GM23338 (cell line): ENCODE measurements at regions not wholly inside any gene's neighbourhood (a gene's known extent, or its start where the extent isn't known, plus 50 kb on each side); places are given as distances from the start of the nearest gene placed in this dataset.
A peak's percentile ranks its signal among the peaks of the same experiment; 100 is the strongest.

Experiments
- ATAC-seq: fragments of 200-7000 bp; cut with Tn5 transposase; 3 replicates; pipeline ENCODE4 v1.9.1; 2020
- DNase-seq: peaks from one replicate; pipeline ENCODE4 v3.0.0-alpha.2; 2015; ENCODE audit warnings: low spot score
- H2AFZ ChIP-seq: fragments of 200-600 bp; sonication (generic); 2 replicates; pipeline ENCODE4 v1.8.0; 2016; ENCODE audit warnings: antibody characterized with exemption, mild to moderate bottlenecking, moderate library complexity
- H3F3A ChIP-seq: fragments of 200-600 bp; sonication (generic); replicated peaks from 2 replicates; pipeline ENCODE4 v1.8.0; 2017; ENCODE audit warnings: antibody characterized with exemption, mixed run types, low read depth
- H3K27ac ChIP-seq: fragments of 200-600 bp; sonication (generic); 2 replicates; pipeline ENCODE4 v1.6.1; 2016; ENCODE audit warnings: low read depth
- H3K27me3 ChIP-seq: fragments of 200-600 bp; sonication (generic); 2 replicates; pipeline ENCODE4 v1.8.0; 2016; ENCODE audit warnings: mild to moderate bottlenecking, mixed run types, moderate library complexity; ENCODE audit not compliant: insufficient read depth
- H3K36me3 ChIP-seq: fragments of 200-600 bp; sonication (generic); 2 replicates; pipeline ENCODE4 v1.8.0; 2016; ENCODE audit warnings: mild to moderate bottlenecking; ENCODE audit not compliant: insufficient read depth
- H3K4me1 ChIP-seq: fragments of 200-600 bp; sonication (generic); 2 replicates; pipeline ENCODE4 v1.8.0; 2016; ENCODE audit warnings: mild to moderate bottlenecking, moderate library complexity; ENCODE audit not compliant: insufficient read depth
- H3K4me2 ChIP-seq: fragments of 200-600 bp; sonication (generic); 2 replicates; pipeline ENCODE4 v1.7.1; 2017; ENCODE audit warnings: mixed run types
- H3K4me3 ChIP-seq: fragments of 200-600 bp; sonication (generic); 2 replicates; pipeline ENCODE4 v1.6.1; 2016; ENCODE audit warnings: mixed run types
- H3K79me2 ChIP-seq: fragments of 200-600 bp; sonication (generic); replicated peaks from 2 replicates; pipeline ENCODE4 v1.8.0; 2017; ENCODE audit warnings: mild to moderate bottlenecking; ENCODE audit not compliant: insufficient read depth
- H3K9me2 ChIP-seq: fragments of 200-600 bp; sonication (generic); 2 replicates; pipeline ENCODE4 v1.8.0; 2017; ENCODE audit not compliant: insufficient read depth
- H4K20me1 ChIP-seq: fragments of 200-600 bp; sonication (generic); replicated peaks from 2 replicates; pipeline ENCODE4 v1.8.0; 2017; ENCODE audit warnings: mild to moderate bottlenecking; ENCODE audit not compliant: insufficient read depth
- H3K27ac Mint-ChIP-seq: 2 replicates; pipeline ENCODE4 v1.8.0; 2020; ENCODE audit warnings: inconsistent platforms, mild to moderate bottlenecking, moderate library complexity, mixed read lengths
- H3K27me3 Mint-ChIP-seq: 3 replicates; pipeline ENCODE4 v1.8.0; 2022; ENCODE audit warnings: low read depth, mild to moderate bottlenecking, moderate library complexity, mixed read lengths, inconsistent platforms; ENCODE audit not compliant: insufficient read depth, poor library complexity
- H3K36me3 Mint-ChIP-seq: 3 replicates; pipeline ENCODE4 v1.8.0; 2021; ENCODE audit warnings: low read depth, mild to moderate bottlenecking, inconsistent platforms, moderate library complexity, mixed read lengths
- H3K4me1 Mint-ChIP-seq: 3 replicates; pipeline ENCODE4 v1.8.0; 2020; ENCODE audit warnings: mild to moderate bottlenecking, inconsistent platforms, mixed read lengths
- H3K4me3 Mint-ChIP-seq: 3 replicates; pipeline ENCODE4 v1.8.0; 2021; ENCODE audit warnings: moderate library complexity, mild to moderate bottlenecking, inconsistent platforms, mixed read lengths
- H3K9me3 Mint-ChIP-seq: 3 replicates; pipeline ENCODE4 v1.8.0; 2020; ENCODE audit warnings: moderate library complexity, mild to moderate bottlenecking, inconsistent platforms, mixed read lengths
- CREB1 ChIP-seq: fragments of 250-450 bp; sonication (Bioruptor Pico); IDR thresholded peaks from 2 replicates; pipeline ENCODE4 v1.5.0; 2020; ENCODE audit warnings: low read depth, mild to moderate bottlenecking, moderate library complexity
- ETS1 ChIP-seq: IDR thresholded peaks from 2 replicates; pipeline ENCODE4 v1.6.1; 2016; ENCODE audit warnings: antibody characterized with exemption
- EZH2 ChIP-seq: fragments of 200-600 bp; sonication (generic); IDR thresholded peaks from one replicate; pipeline ENCODE4 v1.8.0; 2017; ENCODE audit warnings: antibody characterized with exemption, mild to moderate bottlenecking, low read depth; ENCODE audit not compliant: unreplicated experiment
- EZH2phosphoT487 ChIP-seq: fragments of 200-600 bp; sonication (generic); IDR thresholded peaks from one replicate; pipeline ENCODE4 v1.8.1; 2018; ENCODE audit warnings: antibody characterized with exemption; ENCODE audit not compliant: unreplicated experiment
- JUNB ChIP-seq: IDR thresholded peaks from one replicate; pipeline ENCODE4 v1.6.1; 2016; ENCODE audit warnings: antibody characterized with exemption; ENCODE audit not compliant: unreplicated experiment
- NANOG ChIP-seq: IDR thresholded peaks from 2 replicates; pipeline ENCODE4 v1.6.1; 2016; ENCODE audit warnings: antibody characterized with exemption, borderline replicate concordance
- STAT1 ChIP-seq: IDR thresholded peaks from one replicate; pipeline ENCODE4 v1.6.1; 2016; ENCODE audit warnings: antibody characterized with exemption; ENCODE audit not compliant: unreplicated experiment
- ZNF331 ChIP-seq: fragments of 250-450 bp; sonication (Bioruptor Pico); IDR thresholded peaks from 2 replicates; pipeline ENCODE4 v1.5.0; 2020; ENCODE audit warnings: low read depth, mild to moderate bottlenecking, moderate library complexity
- ZNF462 ChIP-seq: fragments of 250-450 bp; sonication (Bioruptor Pico); IDR thresholded peaks from 2 replicates; pipeline ENCODE4 v1.5.0; 2020; ENCODE audit warnings: mild to moderate bottlenecking, moderate library complexity

GRCh38 chr2:220178991-220179695, 551.7 kb downstream of the SLC4A3 start (continued):
- no peak for TF ChIP-seq ZNF462 (CRISPR knock-in tag)
- TF ChIP-seq JUNB = no peak
- no peak for TF ChIP-seq CREB1 (CRISPR knock-in tag)
- TF ChIP-seq EZH2phosphoT487 = no peak
- TF ChIP-seq STAT1 = no peak
- no peak for TF ChIP-seq ZNF331 (CRISPR knock-in tag)
- TF ChIP-seq EZH2 = no peak

- no peaks in the 10 kb centered on the region for H3K36me3 Mint-ChIP-seq
- no peak overlapping the region for H3K4me3 Mint-ChIP-seq
- Histone ChIP-seq H3K4me3 (no peak overlapping the region), H3K4me1 (no peaks in the 10 kb centered on the region), H4K20me1 (no peaks in the 10 kb centered on the region), H3K36me3 (no peaks in the 10 kb centered on the region), H3F3A (no peaks in the 10 kb centered on the region), H2AFZ (no peak overlapping the region), H3K27me3 (no peaks in the 10 kb centered on the region), H3K27ac (no peak overlapping the region), H3K4me2 (no peak overlapping the region), H3K9me2 (0 out of 2 replicates have a peak, but pooled peaks cover 11% of the 10 kb centered on the region), H3K79me2 (no peaks in the 10 kb centered on the region)
- no peak for ATAC-seq
- no peak for DNase-seq
- peaks cover 4% of the 10 kb centered on the region for H3K27me3 Mint-ChIP-seq
- no peaks in the 10 kb centered on the region for H3K9me3 Mint-ChIP-seq
- H3K27ac Mint-ChIP-seq = peak overlapping the region; percentile 23; the same call in 1 of the 2 replicates
- no peaks in the 10 kb centered on the region for H3K4me1 Mint-ChIP-seq
- TF ChIP-seq NANOG (no peak), ETS1 (no peak), ZNF462 (CRISPR knock-in tag) (no peak)
These were observed 553.7 kb downstream of the SLC4A3 start for GRCh38 chr2:220181165-220181564.
